H4 (cell line): ENCODE measurements at regions not wholly inside any gene's neighbourhood (a gene's known extent, or its start where the extent isn't known, plus 50 kb on each side); places are given as distances from the start of the nearest gene placed in this dataset.

Experiments used
- DNase-seq: peaks from one replicate; pipeline ENCODE4 v3.0.0-alpha.2; 2015; ENCODE audit warnings: low spot score

- no peak for DNase-seq
Measured at GRCh38 chr4:18880871-18881270, 859.3 kb upstream of the LCORL start.

DNA sequence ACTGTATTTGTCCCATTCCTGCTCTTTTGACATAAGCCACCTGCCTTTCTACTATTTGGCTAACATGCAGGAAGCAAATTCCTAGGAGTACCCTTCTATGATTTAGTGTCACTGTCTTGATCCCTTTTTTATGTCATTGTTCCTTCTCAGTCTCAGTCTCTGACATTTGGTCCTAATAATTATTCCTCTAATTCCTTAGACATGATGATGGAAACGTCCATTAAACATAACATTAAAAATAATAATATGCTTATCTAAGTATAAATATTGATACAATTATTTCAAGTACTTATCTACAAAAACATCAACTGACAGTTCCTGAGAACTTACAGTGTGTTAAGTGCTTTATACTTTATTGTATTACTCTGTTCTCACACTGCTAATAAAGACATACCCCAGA is 857.0 kb upstream of the LCORL start:
- DNase-seq = no peak

DNA sequence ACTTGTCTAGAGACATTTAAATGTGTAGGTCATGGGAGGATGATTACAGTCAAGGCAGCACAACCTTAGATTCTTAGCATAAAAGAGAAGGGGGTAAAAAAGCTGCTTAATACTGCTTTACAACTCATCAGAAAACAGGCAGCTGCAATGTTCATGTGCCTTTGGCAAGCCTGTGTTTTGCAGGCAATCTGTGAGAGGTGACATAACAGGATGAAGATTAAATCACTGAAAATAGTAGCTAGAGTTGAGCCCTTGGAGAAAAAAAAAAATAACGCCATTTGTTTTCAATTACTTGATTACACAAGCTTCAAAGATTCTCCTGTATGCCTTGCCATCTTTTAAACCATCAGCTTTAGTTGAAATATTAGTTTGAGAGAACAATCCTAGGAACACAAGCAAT is 847.6 kb upstream of the LCORL start:
- no peak for DNase-seq

DNA sequence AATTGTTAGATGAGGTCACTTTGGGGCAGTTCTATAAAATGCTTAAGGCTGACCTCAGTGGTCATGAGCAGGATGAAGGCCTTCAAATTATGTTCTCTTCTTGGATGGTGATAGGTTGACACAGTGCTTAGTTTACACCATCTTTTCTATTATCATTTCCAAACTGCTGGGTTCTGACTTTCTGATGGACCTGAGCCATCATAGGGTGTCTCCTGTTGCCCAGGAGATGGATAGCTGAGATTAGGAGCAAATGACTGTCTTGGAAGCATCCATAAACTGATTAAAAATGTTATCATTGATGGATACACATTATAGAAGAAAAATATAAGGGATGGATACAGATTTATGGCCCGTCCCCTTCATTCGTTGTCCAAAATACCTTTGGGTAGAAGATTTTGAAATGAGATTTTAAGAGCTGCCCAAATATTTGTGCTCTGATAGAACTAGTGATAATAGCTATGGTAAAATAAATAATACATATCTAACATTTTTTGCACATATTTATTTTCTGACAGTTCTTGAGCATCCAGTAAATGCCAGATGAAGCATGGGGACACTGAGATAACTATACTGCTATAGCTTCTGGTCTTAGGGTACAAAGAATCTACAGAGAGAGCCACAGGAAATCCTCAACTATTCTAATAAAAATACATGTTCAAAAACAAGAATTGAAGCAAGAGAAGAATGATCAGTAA is 839.4 kb upstream of the LCORL start:
- DNase-seq = no peak

- no peak for DNase-seq
Measured at GRCh38 chr4:18859468-18859867, 837.9 kb upstream of the LCORL start.

DNA sequence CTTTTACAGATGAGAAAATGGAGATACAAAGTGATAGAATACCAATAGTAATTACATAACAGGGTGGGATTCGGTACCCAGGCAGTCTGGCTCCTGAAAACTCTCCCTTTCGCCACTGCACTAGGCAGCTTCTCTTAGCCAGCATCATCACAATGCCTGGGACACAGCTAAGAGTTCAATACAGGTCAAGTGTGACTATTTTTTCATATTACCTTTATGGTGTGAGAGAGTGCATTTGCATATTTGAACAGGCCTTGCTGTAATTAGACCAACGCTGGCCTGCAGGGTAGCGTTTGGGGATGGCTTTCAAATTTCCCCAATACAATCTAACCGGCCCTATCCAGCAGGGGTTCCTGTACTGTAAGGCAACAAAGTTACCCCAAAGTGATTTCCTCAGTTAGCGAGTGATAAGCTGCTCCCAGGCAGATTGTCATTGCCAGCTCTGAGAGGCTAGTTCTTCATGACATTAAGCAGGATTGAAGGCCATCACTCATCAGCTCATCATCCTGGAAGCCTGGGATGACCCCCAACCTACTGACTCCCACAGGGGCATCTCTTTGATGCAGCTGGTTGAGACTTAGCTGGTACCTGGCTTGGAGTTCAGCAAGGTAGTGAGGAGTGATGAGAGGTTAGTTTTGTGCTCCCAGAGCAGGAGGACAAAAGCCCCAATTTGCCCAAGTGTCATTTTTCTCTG is 836.8 kb upstream of the LCORL start:
- DNase-seq = no peak

DNA sequence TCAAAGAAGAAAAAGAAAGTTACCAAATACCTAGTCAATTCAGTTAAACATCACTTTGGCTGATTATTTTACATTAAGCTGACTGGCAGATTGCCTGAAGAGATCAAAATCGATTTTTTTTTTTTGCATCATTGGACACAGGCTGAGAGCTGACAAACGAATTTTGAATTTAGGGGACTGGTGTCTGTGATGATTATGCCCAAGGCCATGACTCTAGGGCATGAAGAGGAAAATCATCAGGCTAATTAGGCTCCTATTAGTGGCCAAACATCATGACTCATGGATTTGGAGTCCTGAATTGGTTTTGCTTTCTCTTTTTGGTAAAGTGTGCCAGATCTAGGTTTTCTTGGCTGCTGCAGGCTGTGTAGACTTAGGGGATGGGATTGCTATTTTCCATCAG is 829.3 kb upstream of the LCORL start:
- DNase-seq = no peak

- peak; percentile 55 for DNase-seq
Measured at GRCh38 chr4:18847249-18847890, 825.8 kb upstream of the LCORL start.

GRCh38 chr4:18846313-18846712 is 824.8 kb upstream of the LCORL start:
- no peak for DNase-seq

GRCh38 chr4:18844726-18845125 is 823.2 kb upstream of the LCORL start:
- no peak for DNase-seq

DNA sequence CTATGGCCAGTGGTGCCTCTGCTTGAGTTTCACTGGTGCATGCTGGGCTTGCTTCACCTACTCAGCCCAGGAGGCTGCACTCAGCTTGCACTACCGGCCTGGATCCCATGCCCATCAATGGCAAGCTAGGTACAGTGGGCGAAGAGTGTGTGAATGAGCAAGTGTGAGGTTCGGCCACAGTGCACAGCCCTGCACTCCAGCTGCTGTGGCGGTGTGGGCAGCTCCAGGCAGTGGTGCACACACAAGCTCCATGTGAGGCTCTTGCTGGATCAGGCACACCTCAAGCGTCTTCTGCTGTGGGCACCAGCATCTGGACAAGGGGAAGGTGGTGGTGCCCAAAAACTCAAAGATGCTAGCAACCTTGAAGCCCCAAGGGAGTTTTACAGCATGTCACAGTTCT is 820.9 kb upstream of the LCORL start:
- DNase-seq = no peak

DNA sequence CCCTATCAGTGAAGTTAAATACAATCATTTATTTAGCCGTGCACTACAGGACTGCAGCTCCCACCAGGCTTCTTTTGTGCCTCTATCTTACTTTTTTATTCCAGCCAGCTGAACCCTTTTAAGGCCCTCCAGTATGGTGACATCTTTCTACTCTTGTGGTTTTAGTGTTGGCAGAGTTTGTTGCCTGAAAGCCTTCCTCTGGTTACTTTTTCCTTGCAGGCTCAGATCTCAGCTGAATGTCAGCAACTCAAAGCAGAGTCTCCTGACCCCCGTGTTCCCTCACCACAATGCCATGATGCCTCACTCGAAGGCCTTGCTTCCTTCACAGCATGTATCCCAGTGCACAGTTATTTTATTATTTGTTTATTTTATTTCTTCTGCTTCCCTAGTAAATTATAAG is 818.9 kb upstream of the LCORL start:
- DNase-seq = no peak

- no peak for DNase-seq
Measured at GRCh38 chr4:18816228-18816895, 794.8 kb upstream of the LCORL start.

- DNase-seq = no peak
Measured at GRCh38 chr4:18815779-18816173, 794.2 kb upstream of the LCORL start.

DNA sequence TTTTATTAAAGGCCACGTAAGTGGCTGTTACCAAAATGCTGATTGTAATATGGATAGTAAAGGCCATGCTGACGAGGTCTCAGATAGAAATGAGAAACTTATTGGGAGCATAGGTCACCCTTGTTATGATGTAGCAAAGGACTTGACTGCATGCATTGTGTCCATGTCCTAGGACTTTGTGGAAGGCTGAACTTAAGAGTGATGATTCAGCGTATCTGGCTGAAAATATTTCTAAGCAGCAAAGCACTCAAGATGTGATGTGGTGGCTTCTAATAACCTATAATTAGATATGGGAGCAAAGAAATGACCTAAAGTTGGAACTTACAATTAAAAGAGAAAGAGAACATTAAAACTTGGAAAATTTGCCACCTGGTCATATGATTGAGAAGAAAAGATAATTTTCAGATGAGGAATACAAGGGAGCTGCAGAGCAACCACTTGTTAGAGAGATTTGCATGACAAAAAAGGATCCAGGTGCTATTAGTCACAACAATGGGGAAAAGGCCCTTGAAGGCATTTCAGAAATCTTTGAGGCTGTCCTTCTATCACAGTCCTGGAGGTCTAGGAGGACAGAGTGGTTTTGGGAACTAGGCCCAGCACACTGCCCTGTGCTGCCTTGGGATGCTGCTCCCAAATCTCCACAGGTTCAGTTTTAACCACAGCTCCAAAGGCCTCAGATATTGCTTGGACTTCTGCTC is 793.7 kb upstream of the LCORL start:
- no peak for DNase-seq

GRCh38 chr4:18813771-18814170 is 792.2 kb upstream of the LCORL start:
- no peak for DNase-seq

- DNase-seq = no peak
Measured at GRCh38 chr4:18813055-18813454, 791.5 kb upstream of the LCORL start.

- DNase-seq = no peak
Measured at GRCh38 chr4:18803781-18804180, 782.2 kb upstream of the LCORL start.

GRCh38 chr4:18798123-18798522 is 776.6 kb upstream of the LCORL start:
- DNase-seq = no peak

DNA sequence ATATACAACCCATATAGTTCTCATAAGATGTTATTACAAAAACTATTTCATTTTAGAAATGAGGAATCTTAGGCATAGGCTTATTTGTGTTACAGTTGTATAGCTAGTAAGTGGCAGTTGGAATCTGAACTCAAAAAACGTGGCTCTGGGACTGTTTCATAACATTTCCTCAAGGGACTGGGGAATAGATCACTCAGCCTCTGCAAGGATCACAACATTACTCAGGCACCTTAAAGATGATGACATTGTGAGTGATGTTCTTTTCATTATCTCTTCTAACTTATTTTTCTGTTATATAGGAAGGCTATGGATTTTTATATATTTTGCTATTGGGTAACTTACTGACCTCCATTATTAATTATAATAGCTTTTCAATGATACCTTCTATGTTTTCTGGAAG is 774.2 kb upstream of the LCORL start:
- no peak for DNase-seq

DNA sequence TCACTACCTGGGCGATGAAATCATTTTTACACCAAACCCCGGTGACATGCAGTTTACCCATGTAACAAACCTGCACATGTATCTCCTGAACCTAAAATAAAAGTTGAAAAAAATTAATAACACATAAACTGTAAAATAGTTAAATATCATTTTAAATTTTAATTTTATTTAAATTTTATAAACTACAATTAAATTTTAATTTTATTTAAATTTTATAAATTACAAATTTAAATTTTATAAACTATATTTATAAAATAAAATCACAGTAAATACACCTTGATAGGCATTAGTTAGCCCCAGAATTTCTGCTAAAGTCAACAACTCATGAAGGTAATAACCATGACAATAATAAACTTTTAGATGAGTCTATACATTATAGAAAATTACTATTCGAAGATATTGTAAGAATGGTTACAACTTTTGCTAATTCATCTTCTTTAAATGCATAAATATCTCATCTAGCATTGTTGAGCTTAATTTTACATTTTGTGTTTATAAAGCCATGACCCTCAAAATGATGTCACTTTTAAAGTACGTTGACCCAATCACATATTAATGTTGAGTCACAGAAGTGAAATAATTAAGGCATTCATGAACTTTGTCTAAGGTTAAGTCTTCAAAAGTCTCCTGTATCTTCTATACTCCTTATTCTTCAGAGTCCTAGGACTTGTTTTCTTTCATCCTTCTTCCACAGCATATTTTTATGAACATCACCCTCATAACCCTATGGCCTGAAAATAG is 755.8 kb upstream of the LCORL start:
- no peak for DNase-seq
